ENCODE measurements at regions not wholly inside any gene's neighbourhood (a gene's known extent, or its start where the extent isn't known, plus 50 kb on each side); places are given as distances from the start of the nearest gene placed in this dataset.

DNA sequence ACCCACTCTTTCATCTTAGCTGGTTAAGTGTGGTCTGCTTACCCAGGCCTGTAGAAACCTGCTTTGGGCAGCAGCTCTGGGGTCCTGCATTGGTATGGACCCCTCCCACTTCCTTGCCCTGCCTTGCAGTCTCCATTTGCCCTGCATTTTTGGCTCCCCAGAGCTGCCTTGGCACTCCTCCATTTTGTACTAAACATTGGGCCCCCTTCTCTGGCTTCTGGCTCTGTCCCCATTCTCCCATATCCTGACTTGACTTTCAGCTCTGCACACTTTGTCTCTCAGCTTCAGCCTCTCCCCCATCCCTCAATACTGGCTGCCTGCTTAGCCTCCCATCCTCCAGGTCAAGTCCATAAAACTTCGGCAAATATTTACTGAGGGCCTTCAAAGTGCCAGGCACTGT is 145.5 kb upstream of the PELI1 start:
- DNase-seq (ENCODE audit: low read depth), result no peak
- TF ChIP-seq CTCF (IDR thresholded peaks at IDR 0.05; ENCODE audit: low read depth, low read length, missing control alignments), result no peak

DNA sequence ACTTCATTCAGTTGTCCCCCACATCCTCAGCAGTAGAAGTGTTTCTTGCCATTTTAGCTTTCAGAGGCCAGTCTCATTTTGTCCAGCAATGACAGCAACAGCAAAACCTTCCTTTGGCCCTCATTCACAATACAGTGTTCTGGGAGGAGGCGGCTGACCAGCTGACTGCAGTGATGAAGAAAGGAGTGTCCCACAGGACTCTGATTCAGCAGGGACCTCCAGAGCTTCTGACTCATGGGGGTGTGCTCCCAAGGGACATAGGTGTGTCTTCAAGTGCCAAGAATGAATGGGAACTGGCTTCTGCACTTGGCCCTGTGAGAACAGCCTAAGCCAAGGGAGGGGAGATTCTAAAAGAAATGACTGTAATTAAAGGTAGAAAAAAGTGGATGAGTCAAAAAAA is 147.0 kb upstream of the PELI1 start:
- no peak for DNase-seq (ENCODE audit: low read depth)
- no peak overlapping the region for H3K4me3 ChIP-seq (ENCODE audit: low read depth, low read length)
- no peak for TF ChIP-seq CTCF (IDR thresholded peaks at IDR 0.05; ENCODE audit: low read depth, low read length, missing control alignments)

More for the DNA sequence above, 145.5 kb upstream of the PELI1 start:
- H3K4me3 ChIP-seq (ENCODE audit: low read depth, low read length), result no peak overlapping the region

DNA sequence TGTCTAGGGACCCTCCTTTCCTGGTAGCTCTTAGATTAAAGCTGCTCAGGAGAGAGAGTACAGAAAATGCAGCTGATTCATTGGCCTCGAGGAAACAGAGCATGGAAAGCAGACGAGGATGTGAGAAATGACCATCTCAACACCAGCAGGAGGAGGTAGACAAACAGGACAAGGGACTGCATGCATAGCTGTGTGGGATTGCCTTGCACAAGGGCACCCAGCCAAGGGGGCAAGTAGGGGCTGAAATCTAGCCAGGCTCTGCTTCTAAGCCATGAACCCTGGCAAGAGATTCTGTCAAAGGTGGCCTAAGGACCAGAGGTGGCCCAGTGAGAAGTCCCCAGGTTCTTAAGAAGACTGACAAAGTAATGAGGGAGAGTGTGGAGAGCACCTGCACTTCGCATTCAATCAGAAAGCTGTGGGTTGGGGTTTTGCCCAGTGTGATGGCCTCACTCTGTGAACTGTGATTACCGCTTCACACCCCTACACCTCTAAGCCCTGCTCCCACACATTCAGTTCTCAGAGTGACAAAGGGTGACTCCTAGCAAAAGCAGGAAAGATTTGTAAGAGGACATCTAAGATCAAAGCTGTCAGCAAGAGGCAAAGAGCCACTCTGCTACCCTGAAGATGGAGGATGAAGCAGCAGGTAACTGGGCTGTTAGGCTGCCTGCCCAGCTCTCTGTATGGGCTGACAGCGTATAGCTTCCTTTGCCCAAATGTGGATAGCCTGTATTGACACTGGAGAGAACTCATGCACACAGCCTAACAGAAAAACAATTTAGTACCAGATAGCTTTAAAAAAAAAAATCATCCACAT is 151.3 kb upstream of the PELI1 start:
- DNase-seq (ENCODE audit: low read depth), result no peak
- no peak overlapping the region for H3K4me3 ChIP-seq (ENCODE audit: low read depth, low read length)

DNA sequence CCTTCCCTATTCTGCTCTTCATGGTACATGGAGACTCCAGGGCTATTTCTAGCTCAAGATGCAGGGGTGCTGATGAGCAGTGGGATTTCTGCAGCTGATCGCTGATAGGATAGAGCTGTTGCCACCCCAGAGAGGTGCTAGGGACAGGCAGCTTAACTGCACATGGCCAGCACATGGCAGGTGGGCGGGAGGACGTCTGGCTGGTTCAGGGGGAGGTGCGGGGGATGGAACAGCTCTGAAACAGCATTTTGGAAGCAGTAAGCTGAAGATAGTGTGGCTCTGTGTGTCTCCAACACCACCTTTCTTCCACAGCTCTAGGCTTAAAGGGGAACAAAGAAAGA is 151.9 kb upstream of the PELI1 start:
- no peak for TF ChIP-seq CTCF (IDR thresholded peaks at IDR 0.05; ENCODE audit: low read depth, low read length, missing control alignments)
- DNase-seq (ENCODE audit: low read depth), result no peak
- H3K4me3 ChIP-seq (ENCODE audit: low read depth, low read length), result no peak overlapping the region

More for the DNA sequence above, 151.3 kb upstream of the PELI1 start:
- TF ChIP-seq CTCF (IDR thresholded peaks at IDR 0.05; ENCODE audit: low read depth, low read length, missing control alignments), result no peak

DNA sequence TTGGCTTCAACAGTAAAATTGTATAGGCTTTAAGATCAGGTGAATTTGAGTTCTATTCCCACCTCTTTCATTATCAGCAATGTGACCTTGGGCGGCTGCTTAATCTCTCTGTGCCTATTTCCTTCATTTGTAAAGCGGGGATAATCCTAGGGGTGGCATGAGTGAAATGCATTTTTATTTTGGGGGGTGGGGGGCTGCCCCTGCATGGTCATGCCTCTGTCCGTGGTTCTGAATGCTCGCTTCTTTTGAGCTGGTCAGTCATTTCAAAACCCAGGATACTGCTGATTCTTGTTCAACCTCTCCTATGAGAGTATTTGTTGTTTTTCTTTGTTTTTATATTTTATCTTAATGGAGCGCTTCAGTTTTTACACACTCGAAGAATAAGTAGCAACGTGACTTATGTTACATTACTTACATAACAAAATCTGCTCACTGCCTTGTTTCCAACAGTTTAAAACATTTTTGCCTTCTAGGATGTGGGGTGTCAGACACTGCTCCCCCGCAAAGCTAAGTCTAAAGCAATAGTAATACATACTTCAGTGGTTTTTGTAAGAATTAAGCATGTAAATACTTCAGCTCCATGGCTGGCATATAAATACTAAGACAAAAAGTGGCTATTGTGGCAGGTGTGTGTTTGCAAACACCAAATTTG is 152.6 kb upstream of the PELI1 start:
- DNase-seq (ENCODE audit: low read depth), result no peak
- no peak for TF ChIP-seq CTCF (IDR thresholded peaks at IDR 0.05; ENCODE audit: low read depth, low read length, missing control alignments)
- H3K4me3 ChIP-seq (ENCODE audit: low read depth, low read length), result no peak overlapping the region

DNA sequence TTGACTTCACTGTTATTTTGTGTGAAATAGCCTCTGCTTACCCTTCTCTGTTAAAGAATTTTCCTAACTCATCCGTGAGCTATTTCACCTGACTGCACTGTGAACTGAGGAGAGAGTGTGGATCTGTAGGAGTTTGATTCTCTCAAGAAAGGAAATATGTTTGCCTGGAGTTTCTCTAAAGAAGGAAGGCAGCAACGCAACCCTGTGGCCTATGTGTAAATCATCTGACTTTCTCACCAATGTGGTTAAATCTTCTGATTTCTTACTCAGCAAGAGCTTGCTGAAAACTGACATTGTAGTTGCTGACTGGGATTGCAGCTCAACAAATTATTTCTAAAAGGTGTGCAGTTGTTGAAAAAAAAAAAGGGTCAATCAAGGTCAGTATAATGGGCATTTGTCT is 153.9 kb upstream of the PELI1 start:
- no peak for TF ChIP-seq CTCF (IDR thresholded peaks at IDR 0.05; ENCODE audit: low read depth, low read length, missing control alignments)
- H3K4me3 ChIP-seq (ENCODE audit: low read depth, low read length), result no peak overlapping the region
- no peak for DNase-seq (ENCODE audit: low read depth)

DNA sequence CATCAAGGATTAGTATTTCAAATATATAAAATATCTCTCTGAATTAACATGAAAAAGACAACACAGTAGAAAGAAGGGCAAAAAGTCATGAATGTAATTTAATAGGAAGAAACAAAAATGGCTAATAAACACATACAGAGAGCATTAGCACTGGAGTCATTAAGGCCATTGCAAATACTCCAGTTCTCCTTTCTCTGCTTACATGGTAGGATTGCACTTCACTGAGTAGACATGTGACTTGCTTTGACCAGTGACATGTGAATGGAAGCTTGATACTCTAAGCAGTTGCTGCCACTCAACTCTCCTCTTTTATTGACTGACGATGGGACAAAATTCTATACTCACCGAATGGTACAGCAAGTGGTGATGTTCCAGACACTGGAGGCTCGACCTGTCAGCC is 153.9 kb upstream of the LGALSL start:
- TF ChIP-seq CTCF (IDR thresholded peaks at IDR 0.05; ENCODE audit: low read depth, low read length, missing control alignments), result no peak
- no peak overlapping the region for H3K4me3 ChIP-seq (ENCODE audit: low read depth, low read length)
- DNase-seq (ENCODE audit: low read depth), result no peak

All from GM12864 (cell line).